ENCODE measurements at regions not wholly inside any gene's neighbourhood (a gene's known extent, or its start where the extent isn't known, plus 50 kb on each side); places are given as distances from the start of the nearest gene placed in this dataset.

GRCh38 chr7:148486937-148487336 is 103.6 kb upstream of the C7orf33 start:
- Histone ChIP-seq H3K9me3 (no peaks in the 10 kb centered on the region), H3K4me3 (no peak overlapping the region), H3K4me1 (no peaks in the 10 kb centered on the region), H3K27ac (no peak overlapping the region), H3K27me3 (ENCODE audit: low read depth) (peaks cover 7% of the 10 kb centered on the region), H3K36me3 (no peaks in the 10 kb centered on the region)
- DNase-seq (no peak), ATAC-seq (no peak)
- TF ChIP-seq CTCF (IDR thresholded peaks at IDR 0.05), result no peak
- intact Hi-C loops (cut with DNase I), result no loop called here

- Histone ChIP-seq H3K36me3 (no peaks in the 10 kb centered on the region), H3K4me1 (no peaks in the 10 kb centered on the region), H3K27ac (no peak overlapping the region), H3K9me3 (peaks cover 6% of the 10 kb centered on the region), H3K4me3 (no peak overlapping the region), H3K27me3 (ENCODE audit: low read depth) (peaks cover 7% of the 10 kb centered on the region)
- ATAC-seq, result no peak
- intact Hi-C loops (cut with DNase I), result no loop called here
- no peak for TF ChIP-seq CTCF (IDR thresholded peaks at IDR 0.05)
- no peak for DNase-seq
Observed at GRCh38 chr7:148487912-148488311, 102.7 kb upstream of the C7orf33 start.

DNA sequence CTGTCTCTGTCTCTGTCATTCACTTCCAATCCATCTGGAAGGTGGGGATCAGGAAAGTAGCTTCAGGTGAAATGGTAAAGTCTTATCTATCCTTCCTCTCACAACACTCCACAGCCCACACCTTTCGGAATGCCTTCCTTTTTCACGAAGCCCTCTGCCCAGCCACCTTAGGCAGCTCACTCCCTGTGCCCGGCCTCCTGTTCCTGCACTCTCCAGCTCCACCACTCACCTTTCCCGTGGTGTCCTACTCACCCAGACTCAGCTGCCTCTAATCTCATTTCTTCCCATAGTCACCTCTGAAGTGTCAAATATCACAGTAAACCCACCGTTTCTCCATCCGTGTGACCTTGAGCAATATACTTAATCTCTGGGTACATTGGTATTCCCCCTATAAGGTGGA is 100.9 kb upstream of the C7orf33 start:
- DNase-seq, result no peak
- H3K27ac ChIP-seq, result no peak overlapping the region
- intact Hi-C loops (cut with DNase I), result no loop called here
- ATAC-seq, result no peak
- peaks cover 7% of the 10 kb centered on the region for H3K27me3 ChIP-seq (ENCODE audit: low read depth)
- no peak overlapping the region for H3K4me3 ChIP-seq
- no peaks in the 10 kb centered on the region for H3K36me3 ChIP-seq
- H3K9me3 ChIP-seq, result peaks cover 8% of the 10 kb centered on the region
- no peaks in the 10 kb centered on the region for H3K4me1 ChIP-seq
- TF ChIP-seq CTCF (IDR thresholded peaks at IDR 0.05), result no peak

- no peak overlapping the region for H3K27ac ChIP-seq
- no peak overlapping the region for H3K4me3 ChIP-seq
- no peak for TF ChIP-seq CTCF (IDR thresholded peaks at IDR 0.05)
- H3K27me3 ChIP-seq (ENCODE audit: low read depth), result peaks cover 7% of the 10 kb centered on the region
- H3K4me1 ChIP-seq, result no peaks in the 10 kb centered on the region
- DNase-seq (no peak), ATAC-seq (no peak)
- H3K36me3 ChIP-seq, result no peaks in the 10 kb centered on the region
- intact Hi-C loops (cut with DNase I), result no loop called here
- H3K9me3 ChIP-seq, result peaks cover 8% of the 10 kb centered on the region
Observed at GRCh38 chr7:148492157-148492860, 98.3 kb upstream of the C7orf33 start.

DNA sequence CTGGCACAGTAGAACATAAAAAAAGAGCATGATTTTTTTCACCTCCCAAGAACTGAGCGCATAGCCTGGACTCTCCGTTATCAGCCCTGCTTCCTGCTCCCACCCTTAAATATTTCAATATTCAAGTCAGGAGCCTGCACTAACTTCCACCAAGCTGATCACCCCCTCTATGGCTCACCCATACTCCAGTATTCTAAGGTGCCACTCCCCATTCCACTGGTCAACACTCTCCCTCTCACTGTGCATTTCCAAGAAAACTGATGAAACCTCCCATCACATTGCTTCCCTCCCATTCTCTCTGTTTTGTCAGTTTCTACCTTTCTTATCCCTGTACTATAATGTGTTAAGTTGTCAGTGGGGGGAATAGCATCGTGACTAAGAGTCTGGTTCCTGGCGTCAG is 95.0 kb upstream of the C7orf33 start:
- H3K36me3 ChIP-seq, result no peaks in the 10 kb centered on the region
- H3K4me1 ChIP-seq, result no peaks in the 10 kb centered on the region
- no peak overlapping the region for H3K27ac ChIP-seq
- intact Hi-C loops (cut with DNase I), result no loop called here
- peaks cover 8% of the 10 kb centered on the region for H3K9me3 ChIP-seq
- H3K4me3 ChIP-seq, result no peak overlapping the region
- peaks cover 10% of the 10 kb centered on the region for H3K27me3 ChIP-seq (ENCODE audit: low read depth)
- DNase-seq (no peak), ATAC-seq (no peak)
- no peak for TF ChIP-seq CTCF (IDR thresholded peaks at IDR 0.05)

All from lower lobe of right lung (tissue), 2 donors.